ENCODE measurements at regions not wholly inside any gene's neighbourhood (a gene's known extent, or its start where the extent isn't known, plus 50 kb on each side); places are given as distances from the start of the nearest gene placed in this dataset.
"Not testable (repeated sequence)": the region's sequence is repeated elsewhere in the genome, so short reads cannot be mapped to it uniquely, and the experiment has no call there.

DNA sequence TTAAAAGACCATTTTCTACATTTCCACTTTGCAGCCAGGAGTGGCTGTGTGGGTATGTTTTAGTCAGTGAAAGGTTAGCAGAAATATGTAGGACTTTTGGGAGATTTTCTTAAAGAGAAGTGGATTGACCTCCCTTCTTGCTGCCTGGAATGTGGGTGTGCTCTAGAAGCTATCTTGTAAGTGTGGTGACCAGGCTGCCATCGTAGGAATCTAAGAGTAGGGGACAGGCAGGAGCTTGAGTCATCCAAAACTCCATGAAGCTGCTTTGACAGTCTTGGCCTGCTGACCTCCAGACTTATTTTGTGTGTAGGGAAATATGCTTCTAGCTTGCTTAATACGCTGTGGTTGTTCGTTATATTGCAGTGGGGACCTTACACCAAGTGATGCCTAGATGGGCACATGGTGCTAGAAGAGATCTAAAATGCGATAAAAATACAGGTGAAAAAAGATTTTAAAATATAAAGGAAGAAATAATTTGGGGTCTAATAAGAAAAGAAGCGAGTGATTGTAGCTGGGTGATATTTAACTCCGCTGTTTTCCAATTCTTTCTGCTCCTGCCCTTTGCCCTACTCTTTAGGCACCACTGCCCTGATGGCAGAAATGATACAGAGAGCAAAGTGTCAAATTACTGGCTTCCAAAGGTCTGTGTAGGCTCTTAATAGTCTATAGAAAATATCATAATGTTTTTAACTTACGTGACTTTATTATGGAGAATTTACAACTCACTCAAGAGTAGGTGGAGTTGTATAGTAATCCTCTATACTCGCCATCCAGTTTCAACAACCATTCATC is 298.2 kb upstream of the ZNF608 start:
- DNase-seq (ENCODE audit: low spot score): no peak

DNA sequence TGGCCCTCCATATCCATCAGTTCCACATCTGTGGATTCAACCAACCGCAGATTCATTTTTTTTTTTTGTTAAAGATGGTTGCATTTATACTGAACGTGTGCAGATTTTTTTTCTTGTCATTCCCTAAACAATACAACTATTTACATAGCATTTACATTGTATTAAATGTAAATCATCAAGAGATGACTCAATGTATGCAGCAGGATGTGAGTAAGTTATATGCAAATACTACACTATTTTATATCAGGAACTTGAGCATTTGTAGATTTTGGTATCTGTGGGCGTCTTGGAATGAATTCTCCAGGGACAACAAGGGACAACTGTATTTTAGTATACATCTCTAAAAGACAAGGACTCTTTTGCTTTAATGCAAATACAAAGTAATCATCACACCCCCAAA is 299.2 kb upstream of the ZNF608 start:
- no peak for DNase-seq (ENCODE audit: low spot score)

DNA sequence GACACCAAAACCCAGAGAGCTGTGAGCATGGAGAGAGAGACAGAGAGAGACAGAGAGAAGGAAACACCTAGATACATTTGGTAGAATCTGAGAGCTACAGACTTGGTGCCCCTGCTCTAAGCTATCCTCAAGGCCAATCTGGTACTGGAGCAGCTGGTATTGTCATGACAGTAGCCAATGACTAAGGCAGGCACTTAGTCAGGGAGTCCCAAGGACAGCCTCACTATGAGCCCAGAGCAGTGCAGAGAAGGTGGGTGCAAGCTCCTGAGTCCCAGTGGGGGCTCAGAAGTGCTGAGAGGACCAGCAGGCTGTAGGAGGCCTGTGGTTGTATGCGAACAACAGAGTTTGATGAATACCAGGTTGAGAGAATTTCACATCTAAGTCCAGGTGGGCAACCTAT is 300.4 kb upstream of the ZNF608 start:
- DNase-seq (ENCODE audit: low spot score): no peak

DNA sequence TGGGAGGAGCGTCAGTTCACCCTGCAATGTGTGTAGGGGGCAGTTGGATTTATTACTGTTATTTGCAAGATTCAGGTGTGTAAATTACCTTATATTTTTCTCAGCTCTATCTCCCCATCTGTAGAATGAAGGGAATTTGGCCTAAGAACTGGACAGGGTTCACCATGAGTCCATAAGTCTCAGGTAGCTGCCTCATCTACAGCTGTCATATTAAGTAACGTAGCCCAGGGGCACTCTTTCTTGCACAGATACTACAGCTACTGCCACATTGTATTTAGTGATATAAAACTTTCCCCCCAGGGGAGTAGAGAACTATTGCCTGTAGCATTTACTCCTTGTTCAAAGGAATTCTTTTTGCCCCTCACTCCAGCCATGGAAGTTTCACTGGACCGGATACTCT is 301.4 kb upstream of the ZNF608 start:
- DNase-seq (ENCODE audit: low spot score): no peak

DNA sequence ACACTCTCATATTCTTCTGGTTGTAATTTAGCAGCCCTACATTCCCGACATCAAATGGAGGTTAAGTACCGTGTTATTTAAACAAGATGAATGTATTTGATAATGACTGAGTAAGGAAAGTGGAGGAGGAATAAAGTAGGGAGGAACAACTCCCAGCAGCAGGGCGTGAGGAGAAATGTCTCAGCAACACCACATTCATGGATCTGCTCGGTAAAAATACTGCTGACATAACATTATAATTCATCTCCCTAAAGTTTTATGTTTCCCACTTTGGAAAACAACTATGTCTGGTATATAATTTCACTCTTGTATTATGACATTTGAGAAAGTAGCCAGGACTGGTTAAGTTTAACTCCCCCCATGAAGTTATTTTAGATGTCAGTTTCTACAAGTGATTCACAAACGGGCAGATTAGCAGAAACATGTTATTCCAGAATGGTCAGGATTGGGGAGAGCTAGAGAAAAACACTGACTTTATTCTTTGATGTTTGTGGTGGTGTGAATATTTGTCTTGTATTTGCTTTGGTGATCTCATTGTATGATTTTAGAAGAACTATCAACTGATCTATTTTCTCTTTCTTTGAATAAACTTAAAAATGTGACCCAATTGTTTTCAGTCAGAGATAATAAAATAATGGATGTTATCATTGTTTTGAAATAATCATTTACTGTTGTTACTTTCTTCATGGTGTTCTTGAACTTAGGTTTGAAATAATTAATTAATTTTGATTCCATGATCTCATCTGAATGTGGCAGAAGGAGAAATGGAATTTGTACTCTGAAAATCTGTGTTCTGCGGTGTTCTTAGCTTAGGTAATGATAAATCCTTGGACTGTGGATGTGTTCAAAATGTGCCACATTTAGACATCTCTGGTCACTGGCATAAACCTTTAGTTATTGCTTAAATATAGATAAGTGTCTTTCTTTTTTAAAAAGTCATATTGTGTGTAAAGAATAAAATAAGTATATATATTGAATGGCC is 303.6 kb upstream of the ZNF608 start:
- DNase-seq (ENCODE audit: low spot score): peak; percentile 70

DNA sequence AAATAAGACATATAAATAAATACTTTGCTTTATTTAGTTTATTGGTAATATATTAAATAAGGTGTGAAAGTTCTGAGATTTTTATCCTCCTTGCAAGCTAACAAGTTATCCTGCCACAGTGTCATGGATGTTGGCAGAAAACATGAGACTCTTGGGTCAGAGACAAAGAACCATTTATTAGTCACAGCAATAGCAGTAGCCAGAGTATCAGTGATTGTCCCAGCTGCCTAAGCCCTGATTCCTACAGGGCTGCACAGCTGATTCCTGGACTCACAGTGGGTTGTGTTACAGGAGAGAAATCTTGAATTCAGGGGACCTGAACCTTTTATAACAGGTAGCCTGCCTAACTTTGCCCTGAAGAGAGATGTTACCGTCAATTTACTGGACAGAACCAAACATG is 304.5 kb upstream of the ZNF608 start:
- no peak for DNase-seq (ENCODE audit: low spot score)

DNA sequence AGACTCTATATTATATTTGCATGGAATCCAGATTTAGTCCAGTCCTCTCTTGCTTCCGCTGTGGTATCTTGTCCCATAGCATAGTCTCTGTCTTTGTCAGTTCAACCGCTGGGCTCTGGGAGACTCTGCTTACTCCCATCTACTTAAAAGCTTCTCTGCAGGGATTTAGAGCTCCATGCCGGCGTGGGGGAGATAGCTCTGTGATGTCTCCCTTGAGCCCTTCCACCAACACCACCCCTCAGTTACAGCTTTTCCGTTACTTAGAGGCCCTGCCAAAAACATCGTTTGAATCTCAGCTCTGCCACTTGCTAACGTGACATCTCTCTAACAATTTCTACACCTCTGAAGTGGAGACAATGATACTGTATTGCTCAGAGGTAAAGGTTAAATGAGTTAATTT is 306.1 kb upstream of the ZNF608 start:
- peak; percentile 54 for DNase-seq (ENCODE audit: low spot score)

DNA sequence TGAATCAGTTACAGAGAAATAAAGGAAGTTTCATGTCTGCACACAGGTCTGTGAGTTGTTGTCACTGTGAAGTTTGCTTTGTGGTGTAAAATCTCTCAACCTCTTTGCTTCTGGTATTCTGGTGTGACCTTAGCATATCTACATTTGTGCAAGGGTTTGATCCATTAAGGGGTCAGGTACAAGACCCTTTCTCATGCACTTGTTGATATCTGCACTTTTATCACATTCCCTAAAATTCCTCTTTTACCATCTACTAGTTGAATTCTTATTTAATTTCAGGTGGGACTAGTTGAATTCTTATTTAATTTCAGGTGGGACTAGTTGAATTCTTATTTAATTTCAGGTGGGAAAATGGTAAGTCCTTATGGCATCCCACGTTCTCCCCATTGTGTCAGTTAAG is 306.7 kb upstream of the ZNF608 start:
- no peak for DNase-seq (ENCODE audit: low spot score)

DNA sequence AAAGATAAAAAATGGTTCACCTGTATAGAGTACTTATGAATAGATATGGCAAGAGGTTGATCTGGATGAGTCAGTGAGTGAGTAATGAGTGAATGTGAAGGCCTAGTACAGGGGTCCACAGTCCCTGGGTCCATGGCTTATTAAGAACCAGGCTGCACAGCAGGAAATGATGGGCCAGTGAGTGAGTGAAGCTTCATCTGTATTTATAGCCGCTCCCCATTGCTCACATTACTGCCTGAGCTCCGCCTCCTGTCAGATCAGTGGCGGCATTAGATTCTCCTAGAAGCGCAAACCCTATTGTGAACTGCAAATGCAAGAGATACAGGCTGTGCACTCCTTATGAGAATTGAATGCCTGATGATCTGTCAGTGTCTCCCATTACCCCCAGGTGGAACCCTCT is 307.7 kb upstream of the ZNF608 start:
- DNase-seq (ENCODE audit: low spot score): no peak

DNA sequence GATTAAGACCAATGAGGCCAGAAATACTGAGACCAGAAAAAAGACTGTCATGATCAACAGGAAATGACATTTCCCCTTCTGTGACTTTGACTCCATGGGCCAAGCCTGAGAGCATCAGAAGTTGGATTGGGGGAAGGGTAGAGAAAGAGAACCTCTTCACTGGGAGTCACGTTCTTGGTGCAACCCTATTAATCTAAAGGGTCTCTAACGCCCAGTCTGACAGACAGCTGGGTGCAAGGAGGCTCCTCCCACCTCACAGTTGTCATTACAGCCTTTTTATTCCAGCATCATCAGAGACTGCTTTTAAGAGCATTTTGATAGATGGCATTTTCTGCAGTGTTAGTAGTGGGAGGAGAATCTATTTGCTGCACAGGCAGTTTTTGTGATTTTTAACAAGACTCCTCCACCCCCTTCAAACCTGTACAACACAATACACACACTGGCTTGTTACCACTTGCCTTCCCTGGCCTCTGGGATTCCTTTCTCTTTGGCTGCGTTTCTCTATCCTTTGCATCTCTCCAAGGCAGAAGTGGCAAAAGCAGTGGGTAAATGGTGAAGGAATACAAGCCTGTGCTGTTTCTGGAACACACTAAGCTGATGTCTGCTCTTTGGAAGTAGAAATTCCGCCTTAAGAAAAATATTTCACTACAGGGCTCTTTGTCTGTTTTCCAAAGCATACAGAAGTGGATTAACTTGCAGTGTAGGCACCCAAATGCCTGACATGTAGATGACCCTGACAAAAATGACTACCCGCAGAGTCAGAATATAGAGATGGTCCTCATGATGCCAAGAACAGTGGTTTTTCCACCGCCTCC is 310.4 kb upstream of the ZNF608 start:
- peak; percentile 78 for DNase-seq (ENCODE audit: low spot score)

DNA sequence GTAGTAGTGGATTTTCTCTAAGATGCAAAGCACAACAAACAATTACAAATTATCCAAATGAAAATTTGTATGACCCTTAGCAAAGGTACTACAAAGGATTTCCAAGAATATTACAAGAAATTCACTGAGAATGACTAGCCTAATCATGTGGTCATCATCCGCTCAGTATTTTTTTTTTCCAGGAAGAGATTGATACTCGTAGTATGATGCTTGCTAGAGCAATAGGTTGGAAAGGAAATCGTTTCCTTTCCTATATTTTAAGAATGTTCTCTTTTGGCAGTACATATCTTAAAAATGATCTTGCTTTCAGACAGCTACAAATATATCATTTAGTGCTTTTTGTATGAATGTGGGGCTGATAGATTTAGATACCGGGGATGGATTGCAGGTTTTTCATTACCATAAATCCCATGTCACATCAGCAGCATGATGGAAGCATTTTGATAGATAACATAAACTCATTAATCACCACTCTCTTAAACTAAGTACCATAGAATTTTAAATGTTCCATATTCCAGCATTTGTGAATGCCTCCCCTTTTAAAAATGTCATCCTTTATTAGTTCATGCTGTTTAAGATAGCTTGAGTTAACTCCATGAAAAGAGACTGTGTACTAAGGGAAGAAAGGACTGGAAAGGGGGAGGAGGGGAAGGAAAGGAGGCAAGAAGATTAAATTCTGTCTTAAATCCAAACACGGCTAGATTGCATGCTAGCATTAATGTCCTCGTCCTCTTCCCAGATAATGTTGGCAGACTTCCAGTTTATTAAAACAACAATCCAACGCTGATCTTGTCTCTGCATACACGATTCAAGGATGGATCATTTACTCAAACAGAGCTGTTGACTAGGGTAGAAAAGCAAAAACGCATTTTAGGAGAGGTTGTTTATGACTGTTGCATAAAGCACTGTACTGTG is 311.7 kb upstream of the ZNF608 start:
- DNase-seq (ENCODE audit: low spot score): peak; percentile 71

DNA sequence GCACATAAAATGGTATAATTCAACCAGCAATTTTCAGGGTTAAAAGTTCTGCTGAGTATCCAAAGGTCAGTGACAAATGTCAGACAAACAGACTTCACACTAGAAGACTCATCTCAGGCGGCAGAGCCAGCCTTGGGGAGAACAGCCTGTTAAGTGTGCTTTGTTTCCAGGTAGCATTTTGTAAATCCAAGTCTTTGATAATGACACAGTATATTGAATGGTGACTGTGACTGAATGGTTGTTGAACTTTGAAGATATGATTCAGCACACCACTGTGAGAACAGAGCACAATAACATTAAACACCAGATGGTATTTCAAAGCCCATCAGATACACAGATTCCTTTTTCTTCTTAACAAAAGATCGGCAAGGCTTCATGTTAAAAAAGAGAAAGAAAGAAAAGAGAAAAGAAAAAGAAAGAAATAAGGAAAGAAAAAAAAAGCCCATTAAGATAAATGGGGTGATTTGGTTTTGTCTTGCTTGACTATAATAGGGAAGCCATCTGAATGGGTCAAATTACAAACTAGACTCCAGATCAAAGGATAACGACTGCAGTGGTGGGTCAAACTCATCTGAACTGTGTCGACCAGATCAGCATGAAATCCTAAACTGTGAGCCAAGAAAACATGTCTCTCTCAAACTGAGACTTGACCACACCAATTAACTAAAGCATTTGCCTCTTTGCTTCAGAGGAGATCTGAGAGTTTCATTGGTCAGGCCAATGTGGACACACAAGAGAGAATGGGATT is 313.0 kb upstream of the ZNF608 start:
- no peak for DNase-seq (ENCODE audit: low spot score)

DNA sequence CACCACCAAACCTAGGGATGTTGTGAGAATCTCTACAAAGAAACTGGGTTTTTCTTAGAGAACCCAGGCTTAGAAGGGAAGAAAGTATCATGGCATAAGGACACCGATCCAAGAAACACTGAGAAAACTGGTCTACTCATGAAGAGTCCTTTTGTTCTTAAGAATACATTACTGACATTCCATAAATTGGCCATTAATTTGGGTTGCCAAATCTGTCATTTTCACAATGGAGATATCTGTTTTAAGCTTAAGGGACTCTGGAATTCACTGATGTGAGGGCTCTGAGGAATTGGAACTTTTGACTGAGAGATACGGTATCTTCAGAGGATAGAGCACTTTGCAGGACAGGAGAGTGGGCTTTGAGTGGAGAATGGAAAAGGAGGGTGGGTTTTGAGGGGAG is 315.3 kb upstream of the ZNF608 start:
- no peak for DNase-seq (ENCODE audit: low spot score)

DNA sequence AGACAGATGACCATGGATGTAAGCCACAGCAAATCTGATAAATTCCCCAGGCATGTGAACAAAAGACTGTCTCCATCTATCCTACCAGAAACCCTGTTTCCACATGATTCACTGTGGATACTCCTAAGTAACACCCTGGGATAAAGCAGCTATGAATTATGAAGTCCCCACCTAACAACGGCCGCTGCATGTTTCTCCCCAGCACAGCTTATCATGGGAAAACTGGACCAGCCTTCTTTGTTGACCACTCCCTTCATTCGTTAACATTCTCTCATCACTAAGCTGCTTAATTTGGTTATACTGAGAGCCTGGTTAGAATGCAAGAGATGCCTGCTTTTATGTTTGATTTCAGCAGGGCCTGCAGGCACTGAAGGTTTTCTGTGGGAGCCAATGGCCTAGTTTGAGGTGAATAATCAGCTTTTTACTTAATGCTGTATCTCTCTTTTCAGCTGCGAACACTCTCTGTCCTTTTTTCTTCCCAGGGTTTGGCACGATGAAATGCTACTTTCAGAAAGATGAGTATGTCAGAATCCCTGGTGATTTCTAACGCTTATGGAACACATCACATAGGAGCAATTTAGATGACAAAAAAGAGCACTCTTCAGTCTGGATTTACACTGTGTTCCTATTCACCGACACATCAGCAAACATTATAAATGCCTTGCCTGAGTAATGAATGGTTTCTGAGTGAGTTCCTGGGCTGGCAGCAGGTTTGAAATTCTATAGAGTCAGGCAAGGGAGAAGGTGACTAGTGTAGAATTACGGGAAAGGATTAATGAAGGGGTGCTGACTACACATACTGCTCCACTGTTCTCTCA is 318.4 kb upstream of the ZNF608 start:
- DNase-seq (ENCODE audit: low spot score): peak; percentile 94

DNA sequence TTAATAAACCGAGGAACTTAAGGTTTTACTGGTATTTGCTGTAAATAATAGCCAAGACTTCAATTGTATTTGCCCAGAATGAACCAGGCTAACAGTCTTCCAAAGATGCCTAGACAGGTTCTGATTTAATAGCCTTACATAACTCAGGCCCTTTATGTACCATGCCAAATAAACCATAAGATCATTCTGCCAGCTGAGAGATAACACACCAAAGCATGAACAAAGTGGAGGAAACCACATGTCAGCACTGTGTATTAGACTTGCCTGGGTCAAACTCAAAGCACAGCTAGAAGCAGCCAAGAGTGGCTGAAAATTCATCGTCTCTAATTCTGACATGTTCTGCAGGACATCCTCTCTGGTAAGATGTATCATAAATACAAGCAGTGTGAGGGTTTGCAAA is 319.3 kb upstream of the ZNF608 start:
- DNase-seq (ENCODE audit: low spot score): peak; percentile 86

DNA sequence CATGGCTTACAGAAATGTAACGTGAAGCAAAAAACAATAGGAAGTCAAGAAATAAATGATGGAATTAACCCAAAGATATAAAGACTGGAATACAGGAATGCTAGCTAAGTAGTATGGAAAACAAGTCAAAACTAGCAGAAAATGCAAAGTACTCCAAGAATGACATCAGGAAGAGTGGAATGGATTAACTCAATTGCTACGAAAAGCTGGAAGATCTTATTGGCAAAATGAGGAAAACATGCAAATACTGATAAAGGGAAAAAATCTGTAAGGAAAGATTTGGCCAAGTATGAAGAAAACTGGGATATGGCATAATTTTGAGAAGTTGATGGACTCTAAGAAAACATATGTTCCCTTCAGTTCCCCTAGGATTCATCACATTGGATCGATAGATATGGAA is 324.5 kb upstream of the ZNF608 start:
- DNase-seq (ENCODE audit: low spot score): no peak

DNA sequence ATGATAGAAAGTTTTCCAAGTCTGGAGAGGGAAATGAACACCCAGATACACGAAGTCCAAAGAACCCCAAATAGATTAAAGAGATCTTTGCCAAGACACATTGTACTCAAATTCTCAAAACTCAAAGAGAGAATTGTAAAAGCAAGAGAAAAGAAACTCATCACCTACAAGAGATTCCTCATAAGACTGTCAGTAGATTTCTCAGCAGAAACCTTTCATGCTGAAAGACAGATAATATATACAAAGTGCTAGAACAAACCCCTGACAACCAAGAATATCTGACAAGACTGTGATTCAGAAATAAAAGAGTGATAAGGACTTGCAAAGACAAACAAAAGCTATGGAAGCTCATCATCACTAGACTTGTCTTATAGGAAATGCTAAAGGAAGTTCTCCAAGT is 326.7 kb upstream of the ZNF608 start:
- no peak for DNase-seq (ENCODE audit: low spot score)

DNA sequence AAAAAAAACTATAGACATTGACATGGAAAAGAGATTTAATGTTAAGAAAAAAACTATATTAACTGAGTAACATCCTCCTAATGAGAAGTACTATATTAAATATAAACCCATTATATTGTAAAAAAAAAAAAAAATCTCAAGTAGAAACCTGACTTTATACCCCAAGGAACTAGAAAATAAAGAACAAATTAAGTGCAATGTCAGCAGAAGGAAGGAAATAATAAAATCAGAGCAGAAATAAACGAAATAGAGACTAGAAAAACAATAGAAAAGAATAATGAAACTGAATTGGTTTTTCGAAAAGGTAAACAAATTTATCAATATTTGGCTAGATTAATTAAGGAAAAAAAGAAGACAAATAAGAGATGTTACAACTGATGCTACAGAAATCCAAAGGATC is 329.1 kb upstream of the ZNF608 start:
- DNase-seq (ENCODE audit: low spot score): no peak

DNA sequence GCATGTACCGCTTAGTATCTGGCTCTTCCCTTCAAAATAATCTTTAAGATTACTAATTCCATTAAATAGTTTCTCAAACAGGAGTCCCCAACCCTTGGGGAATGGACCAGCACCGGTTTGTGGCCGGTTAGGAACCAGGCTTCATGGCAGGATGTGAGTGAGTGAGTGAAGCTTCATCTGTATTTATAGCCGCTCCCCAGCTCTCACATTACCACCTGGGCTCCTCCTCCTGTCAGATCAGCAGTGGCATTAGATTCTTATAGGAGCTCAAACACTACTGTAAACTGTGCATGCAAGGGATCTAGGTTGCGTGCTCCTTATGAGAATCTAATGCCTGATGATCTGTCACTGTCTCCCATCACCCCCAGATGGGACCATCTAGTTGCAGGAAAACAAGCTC is 332.6 kb upstream of the ZNF608 start:
- DNase-seq (ENCODE audit: low spot score): not testable (repeated sequence)

Data from umbilical cord (tissue), 1 donor.